H1 (cell line): ENCODE measurements at regions not wholly inside any gene's neighbourhood (a gene's known extent, or its start where the extent isn't known, plus 50 kb on each side); places are given as distances from the start of the nearest gene placed in this dataset.

Source experiments
- ATF2 ChIP-seq: IDR thresholded peaks from 2 replicates; pipeline ENCODE4 v1.6.1; 2012; ENCODE audit warnings: low read length, inconsistent platforms
- ATF3 ChIP-seq: IDR thresholded peaks from 2 replicates; pipeline ENCODE4 v1.6.1; 2011; ENCODE audit warnings: low read depth, mild to moderate bottlenecking, low read length; ENCODE audit not compliant: insufficient read depth
- KDM5A ChIP-seq: fragments of 200-600 bp; IDR thresholded peaks from 2 replicates; pipeline ENCODE4 v1.7.1; 2012; ENCODE audit warnings: mild to moderate bottlenecking, low read length, inconsistent platforms, mixed read lengths
- SAP30 ChIP-seq: fragments of 300-600 bp; sonication (generic); IDR thresholded peaks from 2 replicates; pipeline ENCODE4 v1.7.1; 2012; ENCODE audit warnings: low read length, moderate library complexity, mild to moderate bottlenecking, inconsistent platforms; ENCODE audit not compliant: insufficient read depth, insufficient replicate concordance
- TEAD4 ChIP-seq: IDR thresholded peaks from 2 replicates; pipeline ENCODE4 v1.6.1; 2012; ENCODE audit warnings: low read depth, low read length, inconsistent platforms, mixed read lengths

GRCh38 chr6:163804991-163805390 is 390.5 kb downstream of the QKI start (continued):
- TF ChIP-seq SAP30 (no peak), ATF3 (no peak), ATF2 (no peak), KDM5A (no peak), TEAD4 (no peak)
